ENCODE measurements at regions not wholly inside any gene's neighbourhood (a gene's known extent, or its start where the extent isn't known, plus 50 kb on each side); places are given as distances from the start of the nearest gene placed in this dataset.
"Not testable (repeated sequence)": the region's sequence is repeated elsewhere in the genome, so short reads cannot be mapped to it uniquely, and the experiment has no call there.

DNA sequence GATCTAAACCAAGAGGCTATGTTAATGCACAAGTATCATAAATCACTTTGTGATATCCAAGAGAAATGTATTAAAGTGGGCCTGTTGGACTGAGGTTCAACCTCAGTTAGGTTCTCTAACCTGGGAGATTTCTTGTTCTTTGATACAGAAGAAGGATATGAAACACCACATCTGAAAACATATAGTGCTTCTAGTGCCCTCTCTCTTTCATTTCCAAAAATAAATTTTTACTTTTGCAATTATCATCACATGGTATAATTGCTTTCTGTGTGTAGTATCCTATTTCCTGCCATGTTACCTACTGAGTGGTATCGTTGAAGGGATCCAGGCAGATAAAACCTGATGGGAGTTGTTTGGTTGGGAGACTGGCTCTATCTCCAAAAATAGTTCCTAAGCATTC is 264.9 kb downstream of the CCER1 start:
- Mint-ChIP-seq H3K9me3 (peaks cover 0 to 6% (median 2%) of the 10 kb centered on the region in 7 donors), H3K4me1 (no peaks in the 10 kb centered on the region), H3K36me3 (no peaks in the 10 kb centered on the region), H3K27me3 (no peaks in the 10 kb centered on the region), H3K27ac (no peak overlapping the region), H3K4me3 (no peak overlapping the region)
- H3K27me3 ChIP-seq (ENCODE audit: control insufficient read depth, insufficient read depth, low read length) = no peaks in the 10 kb centered on the region
- H3K27ac ChIP-seq (ENCODE audit: insufficient read depth, low read length, poor library complexity, severe bottlenecking) = no peak overlapping the region
- H3K4me1 ChIP-seq (ENCODE audit: control insufficient read depth, insufficient read depth, low read length, poor library complexity, severe bottlenecking) = no peaks in the 10 kb centered on the region
- no peaks in the 10 kb centered on the region for H3K36me3 ChIP-seq (ENCODE audit: control insufficient read depth, insufficient read depth, low read length)
- H3K4me3 ChIP-seq (ENCODE audit: low read depth, low read length) = no peak overlapping the region
- no peak for DNase-seq
- no peak for ATAC-seq (ENCODE audit: low read depth in 2 of 2)
- no peaks in the 10 kb centered on the region for H3K9me3 ChIP-seq (ENCODE audit: control insufficient read depth in 2 of 2, low read length in 2 of 2)

DNA sequence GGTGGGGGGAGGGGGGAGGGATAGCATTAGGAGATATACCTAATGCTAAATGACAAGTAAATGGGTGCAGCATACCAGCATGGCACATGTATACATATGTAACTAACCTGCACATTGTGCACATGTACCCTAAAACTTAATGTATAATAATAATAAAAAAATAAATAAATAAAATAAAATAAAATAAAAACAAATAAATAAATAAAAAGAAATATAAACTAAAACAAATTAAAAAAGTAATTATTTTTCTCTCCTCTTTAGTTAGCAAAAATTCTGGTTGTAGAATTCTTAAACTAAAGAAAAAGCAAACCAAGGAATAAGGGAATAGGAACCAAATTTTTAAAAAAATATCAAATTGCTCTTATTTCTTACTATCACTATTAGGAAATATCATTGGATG is 267.3 kb downstream of the CCER1 start:
- not testable (repeated sequence) for H3K36me3 ChIP-seq (ENCODE audit: control insufficient read depth, insufficient read depth, low read length); ATAC-seq (ENCODE audit: low read depth in 2 of 2); H3K4me3 ChIP-seq (ENCODE audit: low read depth, low read length); H3K27me3 ChIP-seq (ENCODE audit: control insufficient read depth, insufficient read depth, low read length); H3K27me3 Mint-ChIP-seq; H3K27ac Mint-ChIP-seq; H3K4me1 ChIP-seq (ENCODE audit: control insufficient read depth, insufficient read depth, low read length, poor library complexity, severe bottlenecking); H3K9me3 ChIP-seq (ENCODE audit: control insufficient read depth in 2 of 2, low read length in 2 of 2); H3K36me3 Mint-ChIP-seq; DNase-seq; H3K9me3 Mint-ChIP-seq; H3K4me1 Mint-ChIP-seq; H3K4me3 Mint-ChIP-seq; H3K27ac ChIP-seq (ENCODE audit: insufficient read depth, low read length, poor library complexity, severe bottlenecking)

DNA sequence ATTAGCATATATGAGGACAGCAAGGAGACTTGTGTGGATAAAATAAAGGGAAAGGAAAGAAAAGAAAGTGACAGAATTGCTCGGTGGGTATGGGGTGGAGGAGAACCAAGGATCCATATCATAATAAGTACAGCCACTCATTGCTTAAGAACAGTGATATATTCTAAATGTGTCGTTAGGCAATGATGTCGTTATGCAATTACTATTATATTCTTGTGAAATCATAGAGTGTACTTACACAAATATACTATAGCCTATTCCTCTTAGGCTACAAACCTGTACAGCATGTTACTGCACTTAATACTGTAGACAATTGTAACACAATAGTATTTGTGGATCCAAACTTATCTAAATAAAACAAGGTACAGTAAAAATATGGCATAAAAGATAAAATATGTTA is 271.1 kb downstream of the CCER1 start:
- Mint-ChIP-seq H3K9me3 (peaks cover 0 to 7% (median 2%) of the 10 kb centered on the region in 7 donors), H3K27ac (no peak overlapping the region), H3K4me3 (no peak overlapping the region), H3K36me3 (no peaks in the 10 kb centered on the region), H3K4me1 (no peaks in the 10 kb centered on the region), H3K27me3 (no peaks in the 10 kb centered on the region)
- H3K27me3 ChIP-seq (ENCODE audit: control insufficient read depth, insufficient read depth, low read length) = no peaks in the 10 kb centered on the region
- no peaks in the 10 kb centered on the region for H3K9me3 ChIP-seq (ENCODE audit: control insufficient read depth in 2 of 2, low read length in 2 of 2)
- no peaks in the 10 kb centered on the region for H3K36me3 ChIP-seq (ENCODE audit: control insufficient read depth, insufficient read depth, low read length)
- no peaks in the 10 kb centered on the region for H3K4me1 ChIP-seq (ENCODE audit: control insufficient read depth, insufficient read depth, low read length, poor library complexity, severe bottlenecking)
- no peak overlapping the region for H3K4me3 ChIP-seq (ENCODE audit: low read depth, low read length)
- ATAC-seq (ENCODE audit: low read depth in 2 of 2) (no peak), DNase-seq (no peak)
- H3K27ac ChIP-seq (ENCODE audit: insufficient read depth, low read length, poor library complexity, severe bottlenecking) = no peak overlapping the region

DNA sequence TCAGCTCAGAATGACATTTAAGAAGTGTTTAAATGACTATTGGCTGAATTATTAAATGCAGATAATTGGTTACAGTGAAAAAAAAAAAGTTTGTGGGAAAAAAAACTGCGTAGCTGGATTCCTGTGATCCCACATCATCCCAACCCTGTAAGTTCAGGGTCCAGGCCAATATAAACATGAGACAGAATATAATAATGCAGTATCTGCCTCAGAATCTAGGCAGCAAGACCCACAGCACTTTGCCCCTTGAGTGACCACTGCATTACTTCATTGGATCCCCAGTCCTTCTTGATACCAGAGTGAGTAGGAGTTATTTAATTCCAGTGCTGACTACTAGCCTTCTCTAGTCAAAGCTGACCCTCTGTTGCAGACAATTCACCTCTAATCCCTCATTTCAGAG is 272.6 kb downstream of the CCER1 start:
- Mint-ChIP-seq H3K4me1 (no peaks in the 10 kb centered on the region), H3K4me3 (no peak overlapping the region), H3K9me3 (peaks cover 0 to 7% (median 2%) of the 10 kb centered on the region in 7 donors), H3K36me3 (no peaks in the 10 kb centered on the region), H3K27me3 (no peaks in the 10 kb centered on the region), H3K27ac (no peak overlapping the region)
- Histone ChIP-seq H3K27me3 (ENCODE audit: control insufficient read depth, insufficient read depth, low read length) (no peaks in the 10 kb centered on the region), H3K4me3 (ENCODE audit: low read depth, low read length) (no peak overlapping the region), H3K36me3 (ENCODE audit: control insufficient read depth, insufficient read depth, low read length) (no peaks in the 10 kb centered on the region), H3K27ac (ENCODE audit: insufficient read depth, low read length, poor library complexity, severe bottlenecking) (no peak overlapping the region), H3K4me1 (ENCODE audit: control insufficient read depth, insufficient read depth, low read length, poor library complexity, severe bottlenecking) (no peaks in the 10 kb centered on the region), H3K9me3 (ENCODE audit: control insufficient read depth in 2 of 2, low read length in 2 of 2) (no peaks in the 10 kb centered on the region)
- no peak for ATAC-seq (ENCODE audit: low read depth in 2 of 2)
- DNase-seq = no peak

DNA sequence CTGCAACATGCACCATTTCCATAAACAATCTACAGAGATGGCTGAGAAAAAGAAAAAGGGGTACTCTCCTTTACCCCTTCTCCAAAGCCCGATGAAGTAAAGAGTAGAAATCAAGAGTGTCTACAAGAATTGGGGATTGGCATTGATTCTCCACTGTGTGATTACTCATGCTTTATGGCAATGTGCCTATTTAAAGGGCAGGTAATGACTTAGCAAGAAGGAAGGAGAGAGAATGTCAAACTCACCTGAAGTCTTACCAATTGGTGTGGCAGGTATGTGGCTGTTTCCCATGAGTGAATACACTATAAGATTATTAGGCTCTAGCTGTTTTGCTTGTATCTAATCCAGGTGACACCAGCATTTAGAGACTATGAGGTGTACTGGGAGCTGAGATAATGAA is 275.3 kb downstream of the CCER1 start:
- no peaks in the 10 kb centered on the region for H3K27me3 ChIP-seq (ENCODE audit: control insufficient read depth, insufficient read depth, low read length)
- no peaks in the 10 kb centered on the region for H3K36me3 Mint-ChIP-seq
- no peak overlapping the region for H3K4me3 Mint-ChIP-seq
- H3K27ac Mint-ChIP-seq = no peak overlapping the region
- H3K27me3 Mint-ChIP-seq = no peaks in the 10 kb centered on the region
- no peaks in the 10 kb centered on the region for H3K4me1 ChIP-seq (ENCODE audit: control insufficient read depth, insufficient read depth, low read length, poor library complexity, severe bottlenecking)
- H3K9me3 Mint-ChIP-seq = peaks cover 0 to 4% (median 0%) of the 10 kb centered on the region in 7 donors
- no peak overlapping the region for H3K4me3 ChIP-seq (ENCODE audit: low read depth, low read length)
- ATAC-seq (ENCODE audit: low read depth in 2 of 2) (no peak), DNase-seq (no peak)
- H3K36me3 ChIP-seq (ENCODE audit: control insufficient read depth, insufficient read depth, low read length) = no peaks in the 10 kb centered on the region
- H3K9me3 ChIP-seq (ENCODE audit: control insufficient read depth in 2 of 2, low read length in 2 of 2) = no peaks in the 10 kb centered on the region
- H3K4me1 Mint-ChIP-seq = no peaks in the 10 kb centered on the region
- no peak overlapping the region for H3K27ac ChIP-seq (ENCODE audit: insufficient read depth, low read length, poor library complexity, severe bottlenecking)

DNA sequence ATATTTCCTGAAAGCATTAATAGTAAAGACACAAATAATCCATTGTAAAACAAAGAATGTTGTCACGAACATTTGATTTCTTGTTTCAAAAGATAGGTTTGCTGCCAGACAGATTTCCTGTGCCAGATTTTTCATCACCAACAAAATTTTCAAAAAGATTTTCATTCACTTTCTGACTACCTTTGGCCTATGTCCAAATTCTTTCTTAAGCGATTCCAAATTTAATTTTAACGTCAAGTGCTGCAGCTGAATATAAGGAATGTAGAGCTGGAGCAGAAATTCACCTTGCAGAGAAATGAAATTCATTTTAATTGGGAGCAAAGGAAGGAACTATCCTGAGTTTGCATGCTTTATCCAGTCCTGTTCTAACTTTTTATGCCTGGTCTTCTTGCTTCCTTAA is 277.4 kb downstream of the CCER1 start:
- Histone ChIP-seq H3K4me3 (ENCODE audit: low read depth, low read length) (no peak overlapping the region), H3K36me3 (ENCODE audit: control insufficient read depth, insufficient read depth, low read length) (no peaks in the 10 kb centered on the region), H3K4me1 (ENCODE audit: control insufficient read depth, insufficient read depth, low read length, poor library complexity, severe bottlenecking) (no peaks in the 10 kb centered on the region), H3K27me3 (ENCODE audit: control insufficient read depth, insufficient read depth, low read length) (no peaks in the 10 kb centered on the region), H3K9me3 (ENCODE audit: control insufficient read depth in 2 of 2, low read length in 2 of 2) (no peaks in the 10 kb centered on the region), H3K27ac (ENCODE audit: insufficient read depth, low read length, poor library complexity, severe bottlenecking) (no peak overlapping the region)
- no peaks in the 10 kb centered on the region for H3K4me1 Mint-ChIP-seq
- no peak overlapping the region for H3K4me3 Mint-ChIP-seq
- no peak overlapping the region for H3K27ac Mint-ChIP-seq
- ATAC-seq (ENCODE audit: low read depth in 2 of 2) (no peak), DNase-seq (no peak)
- H3K36me3 Mint-ChIP-seq = no peaks in the 10 kb centered on the region
- H3K9me3 Mint-ChIP-seq = peaks cover 0 to 2% (median 0%) of the 10 kb centered on the region in 7 donors
- H3K27me3 Mint-ChIP-seq = no peaks in the 10 kb centered on the region

DNA sequence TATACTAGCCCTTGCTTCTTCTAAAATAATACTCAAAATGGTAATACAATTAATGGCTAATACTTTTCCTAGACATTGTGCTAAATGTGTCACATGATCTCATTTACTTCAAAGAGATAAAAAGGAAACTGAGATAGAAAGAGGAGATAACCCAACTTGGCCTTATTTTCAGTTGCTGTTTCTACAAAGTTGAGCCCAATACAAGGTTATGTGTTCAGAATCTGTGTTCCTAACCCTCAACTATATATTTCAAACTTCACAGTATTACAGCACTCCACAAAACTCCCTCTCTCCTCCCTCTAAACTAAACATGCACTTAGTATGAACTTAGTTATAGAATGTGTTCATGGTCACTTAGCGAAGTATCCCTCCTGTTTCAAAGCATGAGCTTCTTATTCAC is 277.9 kb downstream of the CCER1 start:
- Histone ChIP-seq H3K27ac (ENCODE audit: insufficient read depth, low read length, poor library complexity, severe bottlenecking) (no peak overlapping the region), H3K27me3 (ENCODE audit: control insufficient read depth, insufficient read depth, low read length) (no peaks in the 10 kb centered on the region), H3K4me3 (ENCODE audit: low read depth, low read length) (no peak overlapping the region), H3K9me3 (ENCODE audit: control insufficient read depth in 2 of 2, low read length in 2 of 2) (no peaks in the 10 kb centered on the region), H3K36me3 (ENCODE audit: control insufficient read depth, insufficient read depth, low read length) (no peaks in the 10 kb centered on the region), H3K4me1 (ENCODE audit: control insufficient read depth, insufficient read depth, low read length, poor library complexity, severe bottlenecking) (no peaks in the 10 kb centered on the region)
- no peaks in the 10 kb centered on the region for H3K36me3 Mint-ChIP-seq
- DNase-seq = no peak
- no peaks in the 10 kb centered on the region for H3K27me3 Mint-ChIP-seq
- no peaks in the 10 kb centered on the region for H3K4me1 Mint-ChIP-seq
- H3K4me3 Mint-ChIP-seq = no peak overlapping the region
- H3K9me3 Mint-ChIP-seq = peaks cover 0 to 2% (median 0%) of the 10 kb centered on the region in 7 donors
- ATAC-seq (ENCODE audit: low read depth in 2 of 2) = no peak
- H3K27ac Mint-ChIP-seq = no peak overlapping the region

DNA sequence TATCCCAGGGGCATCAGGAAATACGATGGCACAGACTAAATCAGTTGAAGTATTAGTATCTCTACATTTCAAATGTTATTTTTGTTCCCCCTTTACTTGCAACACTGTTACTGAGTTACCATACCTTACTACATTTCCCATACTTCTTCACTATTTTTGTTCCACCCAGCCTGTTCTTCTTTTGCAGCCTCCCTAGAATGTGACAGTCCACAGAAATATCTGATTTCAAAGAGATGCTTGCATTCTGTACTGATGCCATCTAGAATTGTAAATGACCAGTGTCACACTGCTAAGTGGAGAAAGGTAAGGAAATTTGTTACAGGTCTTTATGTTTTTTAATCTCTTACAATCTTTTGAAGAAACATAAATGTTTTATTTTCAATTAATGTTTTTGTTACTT is 279.9 kb downstream of the CCER1 start:
- Histone ChIP-seq H3K27me3 (ENCODE audit: control insufficient read depth, insufficient read depth, low read length) (no peaks in the 10 kb centered on the region), H3K27ac (ENCODE audit: insufficient read depth, low read length, poor library complexity, severe bottlenecking) (no peak overlapping the region), H3K36me3 (ENCODE audit: control insufficient read depth, insufficient read depth, low read length) (no peaks in the 10 kb centered on the region), H3K4me3 (ENCODE audit: low read depth, low read length) (no peak overlapping the region), H3K9me3 (ENCODE audit: control insufficient read depth in 2 of 2, low read length in 2 of 2) (no peaks in the 10 kb centered on the region), H3K4me1 (ENCODE audit: control insufficient read depth, insufficient read depth, low read length, poor library complexity, severe bottlenecking) (no peaks in the 10 kb centered on the region)
- Mint-ChIP-seq H3K27ac (no peak overlapping the region), H3K4me1 (no peaks in the 10 kb centered on the region), H3K9me3 (peaks cover 0 to 3% (median 0%) of the 10 kb centered on the region in 7 donors), H3K36me3 (no peaks in the 10 kb centered on the region), H3K4me3 (no peak overlapping the region), H3K27me3 (no peaks in the 10 kb centered on the region)
- DNase-seq (no peak), ATAC-seq (ENCODE audit: low read depth in 2 of 2) (no peak)

Measured in CD4-positive, CD25-positive, alpha-beta regulatory T cell (primary cell).